ENCODE measurements at regions not wholly inside any gene's neighbourhood (a gene's known extent, or its start where the extent isn't known, plus 50 kb on each side); places are given as distances from the start of the nearest gene placed in this dataset.

DNA sequence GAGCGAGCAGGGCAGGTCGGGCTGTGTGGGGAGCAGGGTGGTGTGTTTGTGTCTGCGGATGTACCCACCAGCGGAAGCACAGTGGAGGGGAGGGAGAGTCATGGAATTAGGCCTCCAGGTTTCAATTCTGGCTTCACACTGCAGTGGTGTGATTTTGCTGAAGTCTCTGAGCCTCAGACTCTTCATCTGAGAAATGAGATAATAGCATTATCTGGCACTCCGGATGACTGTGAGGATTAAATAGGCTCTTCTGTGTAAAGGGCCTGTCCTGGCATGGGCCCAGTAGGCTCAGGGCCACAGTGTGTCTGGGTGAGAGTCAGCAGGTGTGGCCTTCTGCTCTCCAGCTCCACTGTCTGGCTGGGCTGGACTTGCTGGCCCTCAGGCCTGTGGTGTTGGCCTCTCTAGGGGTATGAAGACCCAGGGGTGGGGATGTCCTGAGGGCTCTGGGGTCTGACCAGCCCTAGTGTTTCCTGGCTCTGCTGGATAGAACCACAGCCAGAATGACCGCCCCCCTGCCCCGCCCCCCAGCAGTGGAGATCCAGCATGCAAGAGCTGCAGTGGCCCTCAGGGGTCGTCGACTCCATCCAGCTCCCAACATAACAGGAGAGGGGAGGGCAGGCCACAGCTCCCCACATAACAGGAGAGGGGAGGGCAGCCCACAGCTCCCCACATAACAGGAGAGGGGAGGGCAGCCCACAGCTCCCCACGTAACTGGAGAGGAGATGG is 178.6 kb downstream of the RPS24 start:
- no peak overlapping the region for H2AFZ ChIP-seq (ENCODE audit: low read depth, low read length, poor library complexity, severe bottlenecking)
- intact Hi-C loops (cut with micrococcal nuclease), result loop anchor here (5.0 kb wide), 1 partner anchor 445 kb away; no protein-coding TSS in a partner anchor
- no peak overlapping the region for H3K27ac ChIP-seq (ENCODE audit: low read depth, low read length)
- POLR2A ChIA-PET, result no interaction called here
- H3K9me3 ChIP-seq (ENCODE audit: control insufficient read depth in 1 of 2, insufficient read depth in 1 of 2, low read depth in 1 of 2, low read length in 2 of 2), result no peaks in the 10 kb centered on the region
- RAD21 ChIA-PET (ENCODE audit: low non-redundant PET in 1 of 2, low total read pairs in 2 of 2, uncharacterized antibody in 2 of 2, unreplicated experiment in 2 of 2), result no interaction called here
- CTCF ChIA-PET, result interaction anchor here (1.1 to 1.2 kb wide), 2 partner anchors 90 to 983 kb away, joined by 3 to 4 read pairs; no protein-coding TSS in a partner anchor
- no TSS peak for BruUV-seq (replicated peaks)
- no peak overlapping the region for H3K4me2 ChIP-seq (ENCODE audit: low read length)
- H4K20me1 ChIP-seq (ENCODE audit: insufficient read depth), result no peaks in the 10 kb centered on the region
- no peaks in the 10 kb centered on the region for H3K79me2 ChIP-seq (ENCODE audit: insufficient read depth, low read length)
- H3K9me2 ChIP-seq (ENCODE audit: insufficient read depth), result no peaks in the 10 kb centered on the region
- peaks cover 21% of the 10 kb centered on the region; the same call in 1 of the 2 replicates for H3K27me3 ChIP-seq (ENCODE audit: insufficient read depth, low read length)
- DNase-seq (ENCODE audit: low read depth, low spot score) (no peak), ATAC-seq (no peak)
- H3K4me1 ChIP-seq (ENCODE audit: control insufficient read depth in 1 of 2, insufficient read depth in 2 of 2, low read length in 2 of 2), result no peaks in the 10 kb centered on the region
- no peak for TF ChIP-seq RAD21 (IDR thresholded peaks at IDR 0.05; ENCODE audit: low read depth)
- TF ChIP-seq CEBPB (IDR thresholded peaks at IDR 0.05; ENCODE audit: low read depth), result no peak
- TF ChIP-seq CBX3 (IDR thresholded peaks at IDR 0.05; ENCODE audit: low read depth), result no peak
- no peak for TF ChIP-seq EZH2 (IDR thresholded peaks at IDR 0.05)
- TF ChIP-seq SRF (IDR thresholded peaks at IDR 0.05; ENCODE audit: low read depth), result no peak
- no peak for TF ChIP-seq FOSL1 (IDR thresholded peaks at IDR 0.05; ENCODE audit: low read depth)
- no peak for TF ChIP-seq EGR1 (IDR thresholded peaks at IDR 0.05; ENCODE audit: low read depth)
- no peak for TF ChIP-seq TCF7L2 (IDR thresholded peaks at IDR 0.05; ENCODE audit: borderline replicate concordance, extremely low read depth, insufficient read depth, insufficient read length)
- TF ChIP-seq EZH2phosphoT487 (IDR thresholded peaks at IDR 0.05; ENCODE audit: borderline replicate concordance), result no peak
- no peak for TF ChIP-seq ATF3 (IDR thresholded peaks at IDR 0.05)
- TF ChIP-seq ZBTB33 (IDR thresholded peaks at IDR 0.05; ENCODE audit: extremely low read depth, insufficient replicate concordance, low read length), result no peak
- no peak for TF ChIP-seq SP1 (IDR thresholded peaks at IDR 0.05; ENCODE audit: low read depth)
- TF ChIP-seq, protein P1, sequence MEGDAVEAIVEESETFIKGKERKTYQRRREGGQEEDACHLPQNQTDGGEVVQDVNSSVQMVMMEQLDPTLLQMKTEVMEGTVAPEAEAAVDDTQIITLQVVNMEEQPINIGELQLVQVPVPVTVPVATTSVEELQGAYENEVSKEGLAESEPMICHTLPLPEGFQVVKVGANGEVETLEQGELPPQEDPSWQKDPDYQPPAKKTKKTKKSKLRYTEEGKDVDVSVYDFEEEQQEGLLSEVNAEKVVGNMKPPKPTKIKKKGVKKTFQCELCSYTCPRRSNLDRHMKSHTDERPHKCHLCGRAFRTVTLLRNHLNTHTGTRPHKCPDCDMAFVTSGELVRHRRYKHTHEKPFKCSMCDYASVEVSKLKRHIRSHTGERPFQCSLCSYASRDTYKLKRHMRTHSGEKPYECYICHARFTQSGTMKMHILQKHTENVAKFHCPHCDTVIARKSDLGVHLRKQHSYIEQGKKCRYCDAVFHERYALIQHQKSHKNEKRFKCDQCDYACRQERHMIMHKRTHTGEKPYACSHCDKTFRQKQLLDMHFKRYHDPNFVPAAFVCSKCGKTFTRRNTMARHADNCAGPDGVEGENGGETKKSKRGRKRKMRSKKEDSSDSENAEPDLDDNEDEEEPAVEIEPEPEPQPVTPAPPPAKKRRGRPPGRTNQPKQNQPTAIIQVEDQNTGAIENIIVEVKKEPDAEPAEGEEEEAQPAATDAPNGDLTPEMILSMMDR (IDR thresholded peaks at IDR 0.05 in 2 of 3, conservative IDR thresholded peaks at IDR 0.05 in 1 of 3; ENCODE audit: borderline replicate concordance in 1 of 3, insufficient read depth in 1 of 3, low read depth in 2 of 3, low read length in 2 of 3), result no peak
- TF ChIP-seq ZFX (IDR thresholded peaks at IDR 0.05), result no peak
- no peak for TF ChIP-seq POLR2A (IDR thresholded peaks at IDR 0.05; ENCODE audit: borderline replicate concordance, extremely low read depth, insufficient read depth, insufficient read length)
- no peak for TF ChIP-seq YY1 (IDR thresholded peaks at IDR 0.05; ENCODE audit: extremely low read depth, insufficient replicate concordance, low read depth, low read length)
- H3K9ac ChIP-seq (ENCODE audit: low read length), result no peak overlapping the region
- no peak overlapping the region for H3K4me3 ChIP-seq (replicated peaks in 1 of 2; ENCODE audit: low read depth in 1 of 2, low read length in 2 of 2)
- H3K36me3 ChIP-seq (ENCODE audit: control insufficient read depth in 1 of 2, insufficient read depth in 2 of 2, low read length in 2 of 2), result no peaks in the 10 kb centered on the region

Measured in HCT116 (cell line).